H1 (cell line): ENCODE measurements at regions not wholly inside any gene's neighbourhood (a gene's known extent, or its start where the extent isn't known, plus 50 kb on each side); places are given as distances from the start of the nearest gene placed in this dataset.

Experiments
- CTCF ChIA-PET: fragments of 300-600 bp; sonication (Branson Sonifier 250); formaldehyde crosslinking; loops from one replicate; lab custom pipeline; 2021; ENCODE audit not compliant: partially characterized antibody; lab: Charles Lee
- POLR2A ChIA-PET: fragments of 300-600 bp; sonication (Branson Sonifier 250); formaldehyde crosslinking; loops from one replicate; lab custom pipeline; 2021; ENCODE audit warnings: inconsistent platforms; ENCODE audit not compliant: partially characterized antibody; lab: Charles Lee
- DNase-seq, 2 experiments: peaks; one replicate each; pipeline versions ENCODE4 v3.0.0 to v3.0.0-alpha.2; 2010 to 2022; ENCODE audit warnings: low spot score in 2 of 2, low read depth in 1 of 2, mixed read lengths in 1 of 2
- FAIRE-seq: peaks from 2 replicates; lab custom pipeline; 2011; peaks lifted over from hg19 to GRCh38; lab: Jason Lieb, UNC
- H2AFZ ChIP-seq: 2 replicates; pipeline ENCODE4 v1.8.1; 2012; ENCODE audit warnings: low read length, inconsistent platforms
- H2AK5ac ChIP-seq: 2 replicates; pipeline ENCODE4 v1.6.1; 2013; ENCODE audit warnings: low read depth, low read length
- H2BK120ac ChIP-seq: replicated peaks from 2 replicates; pipeline ENCODE3; 2013; ENCODE audit warnings: low read depth, low read length, inconsistent platforms
- H2BK12ac ChIP-seq: 2 replicates; pipeline ENCODE4 v1.6.1; 2013; ENCODE audit warnings: low read depth, low read length
- H2BK15ac ChIP-seq: 2 replicates; pipeline ENCODE4 v1.6.1; 2013; ENCODE audit warnings: low read length
- H2BK20ac ChIP-seq: 2 replicates; pipeline ENCODE4 v1.6.1; 2013; ENCODE audit warnings: low read length
- H2BK5ac ChIP-seq: 2 replicates; pipeline ENCODE4 v1.6.1; 2013; ENCODE audit warnings: low read depth, low read length
- H3K14ac ChIP-seq: 2 replicates; pipeline ENCODE4 v1.6.1; 2013; ENCODE audit warnings: inconsistent platforms; ENCODE audit not compliant: insufficient read length
- H3K18ac ChIP-seq: 2 replicates; pipeline ENCODE4 v1.6.1; 2013; ENCODE audit warnings: low read length; ENCODE audit errors: extremely low read depth
- H3K23ac ChIP-seq: 2 replicates; pipeline ENCODE4 v1.6.1; 2013; ENCODE audit warnings: inconsistent platforms; ENCODE audit not compliant: insufficient read length
- H3K23me2 ChIP-seq: 2 replicates; pipeline ENCODE4 v1.6.1; 2013; ENCODE audit warnings: low read depth, low read length
- H3K27ac ChIP-seq: 2 replicates; pipeline ENCODE4 v1.6.1; 2011; ENCODE audit warnings: low read depth, low read length, inconsistent platforms
- H3K27me3 ChIP-seq, 4 experiments: replicated peaks in 1 of 4; 1 replicate in 1 of 4; 2 replicates in 3 of 4; pipeline versions ENCODE4 v1.6.1 to v1.8.1; 2011 to 2013; ENCODE audit warnings: low read length in 3 of 4, mild to moderate bottlenecking in 3 of 4, inconsistent platforms in 2 of 4, mixed read lengths in 2 of 4, moderate library complexity in 1 of 4; ENCODE audit not compliant: control insufficient read depth in 3 of 4, insufficient read depth in 3 of 4; ENCODE audit errors: extremely low read depth in 1 of 4
- H3K36me3 ChIP-seq, 4 experiments: 2 replicates each; pipeline versions ENCODE4 v1.6.1 to v1.8.1; 2011 to 2013; ENCODE audit warnings: mild to moderate bottlenecking in 4 of 4, low read length in 3 of 4, moderate library complexity in 2 of 4, control low read depth in 1 of 4, inconsistent platforms in 1 of 4; ENCODE audit not compliant: insufficient read depth in 4 of 4, control insufficient read depth in 2 of 4
- H3K4ac ChIP-seq: replicated peaks from 2 replicates; pipeline ENCODE3; 2013; ENCODE audit warnings: low read length, low read depth, mixed read lengths, inconsistent platforms; ENCODE audit not compliant: insufficient read length
- H3K4me1 ChIP-seq, 4 experiments: replicated peaks in 1 of 4; 1 replicate in 1 of 4; 2 replicates in 3 of 4; pipeline versions ENCODE4 v1.6.1 to v1.8.1; 2011 to 2013; ENCODE audit warnings: low read length in 3 of 4, inconsistent platforms in 2 of 4, mixed read lengths in 1 of 4; ENCODE audit not compliant: insufficient read depth in 4 of 4, control insufficient read depth in 3 of 4
- H3K4me2 ChIP-seq, 2 experiments: 2 replicates each; pipeline versions ENCODE4 v1.6.1 to v1.8.1; 2011 to 2013; ENCODE audit warnings: low read depth in 2 of 2, low read length in 2 of 2, control low read depth in 1 of 2, inconsistent platforms in 1 of 2, mild to moderate bottlenecking in 1 of 2; ENCODE audit not compliant: insufficient read depth in 1 of 2
- H3K4me3 ChIP-seq, 4 experiments: fragments of 200-600, 300-600 bp in 1 of 4; sonication (generic), shearing (Covaris generic), sonication (Bioruptor Twin) in 1 of 4; 2 replicates each; pipeline versions ENCODE4 v1.5.1 to v1.8.1; 2011 to 2016; ENCODE audit warnings: low read length in 4 of 4, low read depth in 3 of 4, control low read depth in 2 of 4, inconsistent platforms in 2 of 4, mild to moderate bottlenecking in 2 of 4, mixed read lengths in 1 of 4, moderate library complexity in 1 of 4; ENCODE audit not compliant: insufficient read depth in 2 of 4; ENCODE audit errors: extremely low read depth in 1 of 4
- H3K56ac ChIP-seq: replicated peaks from 2 replicates; pipeline ENCODE3; 2013; ENCODE audit warnings: low read depth, mild to moderate bottlenecking, mixed read lengths, low read length, inconsistent platforms; ENCODE audit not compliant: insufficient read length
- H3K79me1 ChIP-seq: 2 replicates; pipeline ENCODE4 v1.6.1; 2013; ENCODE audit warnings: low read depth, low read length, control low read depth
- H3K79me2 ChIP-seq, 2 experiments: 2 replicates each; pipeline versions ENCODE4 v1.6.1 to v1.8.1; 2012 to 2013; ENCODE audit warnings: low read length in 2 of 2, mild to moderate bottlenecking in 2 of 2, inconsistent platforms in 1 of 2; ENCODE audit not compliant: insufficient read depth in 2 of 2, control insufficient read depth in 1 of 2
- H3K9ac ChIP-seq, 4 experiments: replicated peaks in 1 of 4; 1 replicate in 1 of 4; 2 replicates in 3 of 4; pipeline versions ENCODE4 v1.6.1 to v1.8.1; 2011 to 2013; ENCODE audit warnings: low read depth in 3 of 4, low read length in 3 of 4, control low read depth in 2 of 4, mild to moderate bottlenecking in 2 of 4, moderate library complexity in 2 of 4, inconsistent platforms in 1 of 4; ENCODE audit errors: extremely low read depth in 1 of 4
- H3K9me3 ChIP-seq, 2 experiments: 2 replicates each; pipeline versions ENCODE4 v1.6.1 to v1.8.1; 2012 to 2013; ENCODE audit warnings: mild to moderate bottlenecking in 2 of 2, moderate library complexity in 2 of 2, control low read depth in 1 of 2, inconsistent platforms in 1 of 2, low read depth in 1 of 2, low read length in 1 of 2, mixed read lengths in 1 of 2; ENCODE audit not compliant: insufficient read depth in 2 of 2
- H4K20me1 ChIP-seq, 2 experiments: replicated peaks in 1 of 2; 2 replicates each; pipeline versions ENCODE3 to v1.8.1; 2011 to 2013; ENCODE audit warnings: inconsistent platforms in 2 of 2, low read length in 2 of 2, mild to moderate bottlenecking in 1 of 2; ENCODE audit not compliant: insufficient read depth in 2 of 2, control insufficient read depth in 1 of 2
- H4K5ac ChIP-seq: 2 replicates; pipeline ENCODE4 v1.6.1; 2013; ENCODE audit warnings: low read length, low read depth, mixed read lengths, inconsistent platforms; ENCODE audit not compliant: insufficient read length
- H4K8ac ChIP-seq: 2 replicates; pipeline ENCODE4 v1.8.0; 2013; ENCODE audit warnings: mild to moderate bottlenecking, moderate library complexity, low read length, inconsistent platforms; ENCODE audit not compliant: insufficient read depth; ENCODE audit errors: extremely low read depth
- H4K91ac ChIP-seq: replicated peaks from 2 replicates; pipeline ENCODE3; 2013; ENCODE audit warnings: low read length, mixed read lengths, inconsistent platforms; ENCODE audit not compliant: insufficient read length
- POLR2A ChIP-seq, 2 experiments: IDR thresholded peaks; 1 replicate in 1 of 2; 2 replicates in 1 of 2; pipeline ENCODE4 v1.6.1; 2011; ENCODE audit warnings: low read depth in 2 of 2, low read length in 2 of 2, mild to moderate bottlenecking in 2 of 2; ENCODE audit errors: control extremely low read depth in 1 of 2
- WGBS, 2 experiments: shearing (Covaris generic) in 1 of 2; methylation state at CpG; one replicate each; pipeline versions ENCODE4 v1.1.6 to v1.1.7; 2013 to 2015; ENCODE audit warnings: low lambda C conversion rate in 2 of 2, mixed read lengths in 2 of 2, inconsistent platforms in 1 of 2, low coverage in 1 of 2, missing lambda C conversion rate in 1 of 2; ENCODE audit not compliant: insufficient replicate concordance in 2 of 2, insufficient coverage in 1 of 2, insufficient read length in 1 of 2; ENCODE audit errors: extremely low coverage in 1 of 2, missing lambda C conversion rate in 1 of 2; 5-methylcytosine and 5-hydroxymethylcytosine counted together
- TF ChIP-seq, protein P1 (sequence below): fragments of 300-600 bp; sonication (generic); IDR thresholded peaks from 2 replicates; pipeline ENCODE4 v1.7.1; 2012; ENCODE audit warnings: low read length, moderate library complexity, mild to moderate bottlenecking, inconsistent platforms; ENCODE audit not compliant: insufficient replicate concordance

DNA sequence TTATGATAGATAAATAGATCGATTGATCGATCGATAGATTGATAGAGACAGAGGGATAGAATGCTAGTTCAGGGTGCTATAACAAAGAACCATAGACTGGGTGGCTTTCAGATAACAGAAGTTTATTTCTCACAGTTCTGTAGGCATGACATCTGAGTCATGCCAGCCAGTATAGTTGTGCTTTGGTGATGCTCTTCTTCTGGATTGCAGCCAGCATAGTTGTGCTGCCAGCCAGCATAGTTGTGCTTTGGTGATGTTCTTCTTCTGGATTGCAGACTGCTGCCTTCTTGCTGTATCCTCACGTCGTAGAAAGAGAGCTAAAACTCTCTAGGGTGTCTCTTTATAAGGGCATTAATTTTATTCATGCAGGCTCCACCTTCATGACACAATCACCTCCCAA is 860.8 kb downstream of the BRINP3 start:
- no peak overlapping the region for H2BK15ac ChIP-seq
- no peak overlapping the region for H2BK20ac ChIP-seq
- H2AK5ac ChIP-seq: no peak overlapping the region
- no peak overlapping the region for H3K4me2 ChIP-seq
- H3K4me1 ChIP-seq: no peaks in the 10 kb centered on the region
- no peak overlapping the region for H3K23ac ChIP-seq
- H2BK12ac ChIP-seq: no peak overlapping the region
- no peaks in the 10 kb centered on the region for H3K9me3 ChIP-seq
- H3K9ac ChIP-seq: no peak overlapping the region
- no peak for DNase-seq
- no peak overlapping the region for H3K4me3 ChIP-seq
- H3K23me2 ChIP-seq: no peaks in the 10 kb centered on the region
- H3K79me1 ChIP-seq: no peaks in the 10 kb centered on the region
- no peak overlapping the region for H2BK5ac ChIP-seq
- no peak overlapping the region for H3K14ac ChIP-seq
- no peak overlapping the region for H3K18ac ChIP-seq
- no peak overlapping the region for H3K4ac ChIP-seq
- no peaks in the 10 kb centered on the region for H3K79me2 ChIP-seq
- no peak overlapping the region for H2AFZ ChIP-seq
- no peak overlapping the region for H3K56ac ChIP-seq
- CTCF ChIA-PET: no interaction called here
- H2BK120ac ChIP-seq: no peak overlapping the region
- no peaks in the 10 kb centered on the region for H3K27me3 ChIP-seq
- WGBS, 2 experiments: 86 to 100% methylated on average over 3 to 5 of the region's 5 CpGs
- POLR2A ChIA-PET: no interaction called here
- no peak overlapping the region for H4K8ac ChIP-seq
- FAIRE-seq: no peak
- H4K20me1 ChIP-seq: no peaks in the 10 kb centered on the region
- no peak overlapping the region for H3K27ac ChIP-seq
- no peaks in the 10 kb centered on the region for H3K36me3 ChIP-seq
- H4K5ac ChIP-seq: no peak overlapping the region
- H4K91ac ChIP-seq: no peak overlapping the region
- no peak for TF ChIP-seq POLR2A (IDR thresholded peaks at IDR 0.05; ENCODE audit: control extremely low read depth in 1 of 2, low read depth in 2 of 2, low read length in 2 of 2)
- TF ChIP-seq, protein P1, sequence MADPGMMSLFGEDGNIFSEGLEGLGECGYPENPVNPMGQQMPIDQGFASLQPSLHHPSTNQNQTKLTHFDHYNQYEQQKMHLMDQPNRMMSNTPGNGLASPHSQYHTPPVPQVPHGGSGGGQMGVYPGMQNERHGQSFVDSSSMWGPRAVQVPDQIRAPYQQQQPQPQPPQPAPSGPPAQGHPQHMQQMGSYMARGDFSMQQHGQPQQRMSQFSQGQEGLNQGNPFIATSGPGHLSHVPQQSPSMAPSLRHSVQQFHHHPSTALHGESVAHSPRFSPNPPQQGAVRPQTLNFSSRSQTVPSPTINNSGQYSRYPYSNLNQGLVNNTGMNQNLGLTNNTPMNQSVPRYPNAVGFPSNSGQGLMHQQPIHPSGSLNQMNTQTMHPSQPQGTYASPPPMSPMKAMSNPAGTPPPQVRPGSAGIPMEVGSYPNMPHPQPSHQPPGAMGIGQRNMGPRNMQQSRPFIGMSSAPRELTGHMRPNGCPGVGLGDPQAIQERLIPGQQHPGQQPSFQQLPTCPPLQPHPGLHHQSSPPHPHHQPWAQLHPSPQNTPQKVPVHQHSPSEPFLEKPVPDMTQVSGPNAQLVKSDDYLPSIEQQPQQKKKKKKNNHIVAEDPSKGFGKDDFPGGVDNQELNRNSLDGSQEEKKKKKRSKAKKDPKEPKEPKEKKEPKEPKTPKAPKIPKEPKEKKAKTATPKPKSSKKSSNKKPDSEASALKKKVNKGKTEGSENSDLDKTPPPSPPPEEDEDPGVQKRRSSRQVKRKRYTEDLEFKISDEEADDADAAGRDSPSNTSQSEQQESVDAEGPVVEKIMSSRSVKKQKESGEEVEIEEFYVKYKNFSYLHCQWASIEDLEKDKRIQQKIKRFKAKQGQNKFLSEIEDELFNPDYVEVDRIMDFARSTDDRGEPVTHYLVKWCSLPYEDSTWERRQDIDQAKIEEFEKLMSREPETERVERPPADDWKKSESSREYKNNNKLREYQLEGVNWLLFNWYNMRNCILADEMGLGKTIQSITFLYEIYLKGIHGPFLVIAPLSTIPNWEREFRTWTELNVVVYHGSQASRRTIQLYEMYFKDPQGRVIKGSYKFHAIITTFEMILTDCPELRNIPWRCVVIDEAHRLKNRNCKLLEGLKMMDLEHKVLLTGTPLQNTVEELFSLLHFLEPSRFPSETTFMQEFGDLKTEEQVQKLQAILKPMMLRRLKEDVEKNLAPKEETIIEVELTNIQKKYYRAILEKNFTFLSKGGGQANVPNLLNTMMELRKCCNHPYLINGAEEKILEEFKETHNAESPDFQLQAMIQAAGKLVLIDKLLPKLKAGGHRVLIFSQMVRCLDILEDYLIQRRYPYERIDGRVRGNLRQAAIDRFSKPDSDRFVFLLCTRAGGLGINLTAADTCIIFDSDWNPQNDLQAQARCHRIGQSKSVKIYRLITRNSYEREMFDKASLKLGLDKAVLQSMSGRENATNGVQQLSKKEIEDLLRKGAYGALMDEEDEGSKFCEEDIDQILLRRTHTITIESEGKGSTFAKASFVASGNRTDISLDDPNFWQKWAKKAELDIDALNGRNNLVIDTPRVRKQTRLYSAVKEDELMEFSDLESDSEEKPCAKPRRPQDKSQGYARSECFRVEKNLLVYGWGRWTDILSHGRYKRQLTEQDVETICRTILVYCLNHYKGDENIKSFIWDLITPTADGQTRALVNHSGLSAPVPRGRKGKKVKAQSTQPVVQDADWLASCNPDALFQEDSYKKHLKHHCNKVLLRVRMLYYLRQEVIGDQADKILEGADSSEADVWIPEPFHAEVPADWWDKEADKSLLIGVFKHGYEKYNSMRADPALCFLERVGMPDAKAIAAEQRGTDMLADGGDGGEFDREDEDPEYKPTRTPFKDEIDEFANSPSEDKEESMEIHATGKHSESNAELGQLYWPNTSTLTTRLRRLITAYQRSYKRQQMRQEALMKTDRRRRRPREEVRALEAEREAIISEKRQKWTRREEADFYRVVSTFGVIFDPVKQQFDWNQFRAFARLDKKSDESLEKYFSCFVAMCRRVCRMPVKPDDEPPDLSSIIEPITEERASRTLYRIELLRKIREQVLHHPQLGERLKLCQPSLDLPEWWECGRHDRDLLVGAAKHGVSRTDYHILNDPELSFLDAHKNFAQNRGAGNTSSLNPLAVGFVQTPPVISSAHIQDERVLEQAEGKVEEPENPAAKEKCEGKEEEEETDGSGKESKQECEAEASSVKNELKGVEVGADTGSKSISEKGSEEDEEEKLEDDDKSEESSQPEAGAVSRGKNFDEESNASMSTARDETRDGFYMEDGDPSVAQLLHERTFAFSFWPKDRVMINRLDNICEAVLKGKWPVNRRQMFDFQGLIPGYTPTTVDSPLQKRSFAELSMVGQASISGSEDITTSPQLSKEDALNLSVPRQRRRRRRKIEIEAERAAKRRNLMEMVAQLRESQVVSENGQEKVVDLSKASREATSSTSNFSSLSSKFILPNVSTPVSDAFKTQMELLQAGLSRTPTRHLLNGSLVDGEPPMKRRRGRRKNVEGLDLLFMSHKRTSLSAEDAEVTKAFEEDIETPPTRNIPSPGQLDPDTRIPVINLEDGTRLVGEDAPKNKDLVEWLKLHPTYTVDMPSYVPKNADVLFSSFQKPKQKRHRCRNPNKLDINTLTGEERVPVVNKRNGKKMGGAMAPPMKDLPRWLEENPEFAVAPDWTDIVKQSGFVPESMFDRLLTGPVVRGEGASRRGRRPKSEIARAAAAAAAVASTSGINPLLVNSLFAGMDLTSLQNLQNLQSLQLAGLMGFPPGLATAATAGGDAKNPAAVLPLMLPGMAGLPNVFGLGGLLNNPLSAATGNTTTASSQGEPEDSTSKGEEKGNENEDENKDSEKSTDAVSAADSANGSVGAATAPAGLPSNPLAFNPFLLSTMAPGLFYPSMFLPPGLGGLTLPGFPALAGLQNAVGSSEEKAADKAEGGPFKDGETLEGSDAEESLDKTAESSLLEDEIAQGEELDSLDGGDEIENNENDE: no peak
